ENCODE measurements at regions not wholly inside any gene's neighbourhood (a gene's known extent, or its start where the extent isn't known, plus 50 kb on each side); places are given as distances from the start of the nearest gene placed in this dataset.

DNA sequence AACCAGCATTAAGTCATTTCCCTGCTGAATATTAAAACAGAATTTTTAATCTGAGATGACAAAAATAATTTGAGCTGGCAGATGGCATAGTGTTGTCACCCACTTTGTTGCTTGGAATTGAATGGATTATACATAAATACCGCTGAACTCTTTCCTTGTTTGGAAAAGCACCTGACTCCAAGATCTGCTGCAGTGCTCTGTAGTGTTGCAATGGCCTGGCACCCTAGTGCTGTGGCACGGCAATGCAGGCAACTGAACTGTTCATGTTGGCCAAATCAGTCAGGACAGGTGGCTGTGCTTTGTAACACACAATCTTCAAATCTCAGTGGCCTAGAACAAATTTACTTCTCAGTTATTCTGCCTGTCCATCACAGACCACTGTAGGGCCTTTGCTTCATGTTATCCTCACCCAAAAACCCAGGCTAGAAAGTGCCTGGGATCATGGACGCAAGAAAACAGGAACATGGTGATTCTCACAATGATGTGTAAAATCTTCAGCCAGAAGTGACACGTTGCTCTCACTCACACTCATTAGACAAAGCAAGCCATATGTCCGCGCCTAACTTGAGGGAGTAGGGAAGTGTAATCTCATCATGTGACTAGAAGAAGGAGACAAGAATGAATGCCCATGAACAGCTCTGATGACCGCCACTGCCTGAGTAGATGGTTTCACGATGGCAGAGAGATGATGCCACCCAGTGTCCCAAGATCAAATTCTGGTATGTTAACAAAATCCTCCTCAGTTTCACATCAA, 191.9 kb upstream of the PUM3 start:
- TF ChIP-seq EZH2 (IDR thresholded peaks at IDR 0.05; ENCODE audit: low read depth, low read length, severe bottlenecking) = no peak
- TF ChIP-seq POLR2A (IDR thresholded peaks at IDR 0.05; ENCODE audit: control extremely low read depth in 1 of 2, low read depth in 2 of 2, low read length in 2 of 2) = no peak
- TF ChIP-seq CTCF (IDR thresholded peaks at IDR 0.05; ENCODE audit: control extremely low read depth in 1 of 3, insufficient read depth in 1 of 3, low read depth in 1 of 3, low read length in 3 of 3) = peak in 2 of 3 experiments; percentile 31 to 34; a peak in 2 of 4 replicates
- no peak for TF ChIP-seq SP4 (IDR thresholded peaks at IDR 0.05; ENCODE audit: low read length)
- no peak for TF ChIP-seq MAFK (IDR thresholded peaks at IDR 0.05; ENCODE audit: low read depth, low read length)
